Epithelial cell of esophagus (primary cell): ENCODE measurements at regions not wholly inside any gene's neighbourhood (a gene's known extent, or its start where the extent isn't known, plus 50 kb on each side); places are given as distances from the start of the nearest gene placed in this dataset.
"Not testable (repeated sequence)": the region's sequence is repeated elsewhere in the genome, so short reads cannot be mapped to it uniquely, and the experiment has no call there.

ENCODE experiments used
- DNase-seq: peaks from one replicate; pipeline ENCODE4 v3.0.0; 2010; ENCODE audit warnings: low read depth
- H3K4me3 ChIP-seq: 2 replicates; pipeline ENCODE4 v1.5.1; 2011; ENCODE audit warnings: mild to moderate bottlenecking, low read length, control low read depth
- TF ChIP-seq, protein P1 (sequence below): IDR thresholded peaks from 2 replicates; pipeline ENCODE4 v1.5.1; 2011; ENCODE audit warnings: low read depth, mild to moderate bottlenecking, low read length, control low read depth, inconsistent platforms; ENCODE audit not compliant: insufficient read depth; ENCODE audit errors: missing control alignments

DNA sequence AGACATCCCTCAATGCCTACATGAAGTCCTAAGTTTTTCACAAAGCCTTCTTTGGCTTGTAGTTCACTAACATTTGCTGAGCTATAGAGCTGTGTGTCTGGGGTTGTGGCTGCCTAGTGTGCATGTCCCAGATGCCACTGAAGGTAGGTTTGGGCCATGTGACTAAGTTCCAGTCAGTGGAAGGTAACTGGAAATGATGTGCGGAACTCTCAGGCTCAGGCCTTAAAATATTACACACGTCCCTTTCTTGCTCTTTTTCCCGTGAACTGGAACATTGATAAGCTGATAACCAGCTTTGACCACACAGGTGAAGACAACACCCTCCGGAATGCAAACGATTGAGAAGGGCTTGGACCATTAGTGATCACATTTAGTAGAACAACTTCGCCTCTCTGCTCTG is 358.1 kb downstream of the GATA3 start:
- TF ChIP-seq, protein P1, sequence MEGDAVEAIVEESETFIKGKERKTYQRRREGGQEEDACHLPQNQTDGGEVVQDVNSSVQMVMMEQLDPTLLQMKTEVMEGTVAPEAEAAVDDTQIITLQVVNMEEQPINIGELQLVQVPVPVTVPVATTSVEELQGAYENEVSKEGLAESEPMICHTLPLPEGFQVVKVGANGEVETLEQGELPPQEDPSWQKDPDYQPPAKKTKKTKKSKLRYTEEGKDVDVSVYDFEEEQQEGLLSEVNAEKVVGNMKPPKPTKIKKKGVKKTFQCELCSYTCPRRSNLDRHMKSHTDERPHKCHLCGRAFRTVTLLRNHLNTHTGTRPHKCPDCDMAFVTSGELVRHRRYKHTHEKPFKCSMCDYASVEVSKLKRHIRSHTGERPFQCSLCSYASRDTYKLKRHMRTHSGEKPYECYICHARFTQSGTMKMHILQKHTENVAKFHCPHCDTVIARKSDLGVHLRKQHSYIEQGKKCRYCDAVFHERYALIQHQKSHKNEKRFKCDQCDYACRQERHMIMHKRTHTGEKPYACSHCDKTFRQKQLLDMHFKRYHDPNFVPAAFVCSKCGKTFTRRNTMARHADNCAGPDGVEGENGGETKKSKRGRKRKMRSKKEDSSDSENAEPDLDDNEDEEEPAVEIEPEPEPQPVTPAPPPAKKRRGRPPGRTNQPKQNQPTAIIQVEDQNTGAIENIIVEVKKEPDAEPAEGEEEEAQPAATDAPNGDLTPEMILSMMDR: no peak
- no peak overlapping the region for H3K4me3 ChIP-seq
- no peak for DNase-seq

DNA sequence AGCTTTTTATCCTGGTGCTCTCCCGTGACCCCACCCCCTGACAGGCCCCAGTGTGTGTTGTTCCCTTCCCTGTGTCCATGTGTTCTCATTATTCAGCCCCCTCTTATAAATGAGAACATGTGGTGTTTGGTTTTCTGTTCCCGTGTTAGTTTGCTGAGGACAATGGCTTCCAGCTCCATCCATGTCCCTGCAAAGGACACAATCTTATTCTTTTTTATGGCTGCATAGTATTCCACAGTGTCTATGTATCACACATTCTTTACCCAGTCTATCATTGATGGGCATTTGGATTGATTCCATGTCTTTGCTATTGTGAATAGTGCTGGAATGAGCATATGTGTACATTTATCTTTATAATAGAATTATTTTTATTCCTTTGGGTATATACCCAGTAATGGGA is 360.5 kb downstream of the GATA3 start:
- not testable (repeated sequence) for H3K4me3 ChIP-seq, DNase-seq

DNA sequence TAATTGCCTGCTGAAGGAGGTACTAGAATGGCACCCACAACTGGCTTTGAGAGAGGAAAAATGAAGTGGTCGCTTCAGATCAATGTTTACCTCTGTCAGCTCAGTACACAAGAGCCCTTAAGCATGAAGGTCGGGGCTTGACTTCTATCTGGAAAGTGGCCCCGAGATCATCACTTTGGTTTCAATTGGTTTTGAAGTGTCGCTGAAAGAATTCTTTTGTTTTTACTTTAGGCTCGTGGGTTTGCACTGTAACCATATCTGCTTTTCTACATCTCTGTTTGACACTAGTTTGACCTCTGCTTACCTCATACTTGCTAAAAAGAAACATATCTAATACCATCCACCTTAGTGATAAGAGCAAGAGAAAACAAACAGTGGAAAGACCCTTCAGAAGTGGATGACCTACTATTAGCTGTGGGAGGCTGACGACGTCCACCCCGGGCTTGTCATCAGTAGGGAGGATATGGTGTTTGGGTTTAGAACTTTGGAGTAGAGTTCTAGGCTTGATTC is 361.8 kb downstream of the GATA3 start:
- no peak for DNase-seq

DNA sequence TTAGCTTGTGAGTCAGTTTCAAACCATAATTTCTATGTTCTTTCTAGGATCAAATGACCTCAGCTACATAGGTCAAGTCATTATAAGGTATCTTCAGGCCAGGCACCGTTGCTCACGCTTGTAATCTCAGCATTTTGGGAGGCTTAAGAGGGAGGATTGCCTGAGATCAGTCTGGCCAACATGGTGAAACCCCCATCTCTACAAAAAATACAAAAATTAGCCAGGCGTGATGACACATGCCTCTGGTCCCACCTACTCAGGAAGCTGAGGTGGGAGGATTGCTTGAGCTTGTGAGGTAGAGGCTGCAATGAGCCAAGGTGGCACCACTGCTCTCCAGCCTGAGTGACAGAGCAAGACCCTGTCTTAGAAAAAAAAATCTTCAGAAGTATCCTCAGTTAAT is 362.3 kb downstream of the GATA3 start:
- no peak for DNase-seq
- H3K4me3 ChIP-seq: no peak overlapping the region
- TF ChIP-seq, protein P1: no peak

More for the DNA sequence above, 361.8 kb downstream of the GATA3 start:
- no peak overlapping the region for H3K4me3 ChIP-seq
- TF ChIP-seq, protein P1: no peak

DNA sequence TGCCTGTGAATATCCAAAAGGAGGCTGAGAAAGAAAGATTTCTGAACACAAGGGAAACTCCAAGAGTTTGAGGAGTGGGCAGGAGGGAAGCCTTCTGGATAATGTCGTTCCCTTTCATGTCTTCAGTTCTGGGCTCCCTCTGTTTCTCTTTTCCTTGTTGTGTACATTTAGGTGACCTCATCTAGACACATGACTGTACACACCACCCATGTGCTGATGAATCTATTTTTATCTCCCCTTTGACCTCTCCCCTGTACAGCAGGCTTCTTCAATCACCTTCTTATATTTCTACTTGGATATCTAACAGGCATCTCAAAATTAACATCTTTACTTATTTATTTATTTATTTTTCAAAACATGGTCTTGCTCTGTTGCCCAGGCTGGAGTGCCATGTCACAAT is 363.1 kb downstream of the GATA3 start:
- no peak overlapping the region for H3K4me3 ChIP-seq
- TF ChIP-seq, protein P1: no peak
- no peak for DNase-seq

DNA sequence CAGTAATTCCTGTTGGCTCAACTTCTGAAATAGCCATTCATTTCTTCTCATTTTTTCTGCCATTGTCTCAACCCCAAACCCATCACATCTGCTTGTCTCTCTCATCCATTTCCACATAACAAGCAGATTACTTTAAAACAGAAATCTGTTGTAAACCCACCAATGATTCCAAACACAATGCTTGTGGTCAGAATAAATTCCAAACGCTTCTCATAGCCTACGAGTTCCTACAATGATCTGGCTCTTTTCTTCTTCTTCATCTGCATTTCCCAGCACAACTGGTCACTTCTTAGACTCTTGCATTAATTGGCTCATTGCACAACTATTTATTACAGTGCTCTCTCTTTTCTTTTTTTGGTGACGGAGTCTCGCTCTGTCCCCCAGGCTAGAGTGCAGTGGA is 364.1 kb downstream of the GATA3 start:
- no peak for DNase-seq
- H3K4me3 ChIP-seq: no peak overlapping the region
- TF ChIP-seq, protein P1: no peak

DNA sequence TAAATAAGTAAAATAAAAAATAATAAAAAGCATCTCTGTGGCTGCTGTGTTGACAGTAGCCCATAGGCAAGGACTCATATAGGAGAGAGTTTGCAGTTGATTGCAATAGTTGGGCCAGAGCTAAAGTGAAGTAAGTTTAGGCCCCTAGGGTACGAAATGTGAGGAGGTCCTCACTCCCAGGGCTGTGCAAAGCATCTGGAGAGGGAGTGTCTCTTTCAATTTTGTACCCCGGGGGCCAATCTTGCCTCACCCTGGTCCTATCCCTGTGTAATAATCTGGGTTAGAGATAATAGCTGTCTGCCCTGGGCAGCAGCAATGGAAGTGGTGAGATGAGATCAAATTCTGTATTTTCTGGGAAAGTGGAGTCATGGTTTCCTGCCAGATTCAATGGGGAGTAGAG is 365.7 kb downstream of the GATA3 start:
- H3K4me3 ChIP-seq: no peak overlapping the region
- DNase-seq: no peak
- TF ChIP-seq, protein P1: no peak
